Activated CD8-positive, alpha-beta memory T cell treated with anti-CD3 and anti-CD28 coated beads for 4 hours (primary cell): ENCODE measurements at regions not wholly inside any gene's neighbourhood (a gene's known extent, or its start where the extent isn't known, plus 50 kb on each side); places are given as distances from the start of the nearest gene placed in this dataset.
"Not testable (repeated sequence)": the region's sequence is repeated elsewhere in the genome, so short reads cannot be mapped to it uniquely, and the experiment has no call there.

ENCODE experiments used
- DNase-seq, 2 donors: peaks; one replicate each; pipeline ENCODE4 v3.0.0-alpha.2; 2020; ENCODE audit warnings: low read depth in 2 of 2

DNA sequence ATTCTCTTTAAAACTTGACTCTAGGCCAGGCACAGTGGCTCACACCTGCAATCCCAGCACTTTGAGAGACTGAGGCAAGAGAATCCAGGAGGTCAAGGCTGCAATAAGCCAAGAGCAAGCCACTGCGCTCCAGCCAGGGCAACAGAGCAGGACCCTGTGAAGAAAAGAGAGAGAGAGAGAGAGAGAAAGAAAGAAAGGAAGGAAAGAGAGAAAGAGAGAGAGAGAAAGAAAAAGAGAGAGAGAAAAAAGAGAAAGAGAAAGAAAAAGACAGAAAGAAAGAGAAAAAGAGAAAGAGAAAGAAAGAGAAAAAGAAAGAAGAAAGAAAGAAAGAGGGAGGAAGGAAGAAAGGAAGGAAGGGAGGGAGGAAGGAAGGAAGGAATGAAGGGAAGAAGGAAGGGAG, 76.7 kb downstream of the RIN2 start:
- DNase-seq: no peak

DNA sequence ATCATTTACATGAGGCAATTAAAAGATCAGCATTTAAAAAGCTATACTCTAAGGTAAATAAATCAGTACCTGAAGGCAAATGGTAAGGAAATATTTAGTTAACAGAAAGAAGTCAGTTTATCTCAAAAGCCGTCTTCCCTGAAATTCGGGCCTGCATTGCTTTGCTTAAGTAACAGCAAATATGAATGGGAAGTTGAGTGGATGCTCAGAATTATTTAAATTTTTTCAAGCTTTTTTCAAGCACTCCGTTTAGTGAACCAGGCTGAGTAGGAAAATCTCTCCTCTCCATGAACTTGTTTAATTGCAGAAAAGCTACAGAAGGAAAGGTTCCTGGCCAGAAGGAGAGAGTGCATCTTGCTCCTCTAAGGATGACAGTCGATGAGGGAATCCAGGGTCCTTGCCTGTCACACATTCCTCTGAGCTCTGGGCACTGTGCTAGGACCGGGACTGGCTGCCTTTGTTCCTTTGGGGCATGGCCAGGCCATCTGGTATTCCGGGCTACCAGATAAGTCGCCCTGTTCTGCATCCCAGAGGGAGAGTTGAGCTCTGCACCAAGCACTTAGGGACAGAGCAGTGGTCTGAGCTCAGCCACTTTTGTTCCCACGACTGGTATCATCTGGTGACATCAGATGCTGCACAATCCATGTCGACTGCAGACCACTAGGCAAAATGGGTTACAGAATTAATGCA, 77.6 kb downstream of the RIN2 start:
- DNase-seq: no peak

DNA sequence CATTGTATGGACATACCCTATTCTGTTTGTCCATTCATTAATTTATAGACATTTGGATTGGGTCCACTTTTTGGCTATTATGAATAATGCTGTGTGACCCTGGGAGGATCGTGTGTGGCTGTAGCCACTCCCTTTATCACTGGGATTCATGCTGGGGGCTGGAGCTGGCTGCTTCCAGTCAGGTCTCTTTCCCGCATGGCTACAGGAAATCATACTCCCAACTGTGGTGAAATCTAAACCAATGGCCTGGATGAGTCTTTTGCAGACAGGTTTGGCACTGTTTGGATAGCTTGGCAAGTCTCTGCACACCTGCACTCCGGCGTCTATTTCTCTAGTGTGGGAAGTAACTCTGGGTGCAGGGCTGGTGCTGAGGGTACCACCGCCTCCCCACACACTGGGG, 80.4 kb downstream of the RIN2 start:
- DNase-seq: no peak

DNA sequence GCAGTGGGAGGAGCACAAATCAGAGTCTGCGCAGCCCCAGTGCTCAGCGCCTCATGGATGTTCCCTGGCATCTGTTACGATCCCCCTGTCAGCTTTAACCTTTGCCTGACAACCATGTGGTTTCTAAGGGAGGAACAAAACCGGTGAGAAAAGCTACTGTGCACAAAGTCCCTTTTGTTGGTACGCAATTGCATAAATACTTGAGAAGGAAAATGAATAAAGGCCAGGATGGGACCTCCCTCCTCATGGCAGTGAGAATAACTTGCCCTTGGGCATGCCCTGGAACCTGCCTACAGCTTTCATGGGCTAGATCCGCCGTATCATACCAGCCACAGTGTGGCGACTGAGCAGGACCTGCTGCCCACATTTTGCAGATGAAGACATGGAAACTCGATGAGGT, 81.0 kb downstream of the RIN2 start:
- no peak for DNase-seq

DNA sequence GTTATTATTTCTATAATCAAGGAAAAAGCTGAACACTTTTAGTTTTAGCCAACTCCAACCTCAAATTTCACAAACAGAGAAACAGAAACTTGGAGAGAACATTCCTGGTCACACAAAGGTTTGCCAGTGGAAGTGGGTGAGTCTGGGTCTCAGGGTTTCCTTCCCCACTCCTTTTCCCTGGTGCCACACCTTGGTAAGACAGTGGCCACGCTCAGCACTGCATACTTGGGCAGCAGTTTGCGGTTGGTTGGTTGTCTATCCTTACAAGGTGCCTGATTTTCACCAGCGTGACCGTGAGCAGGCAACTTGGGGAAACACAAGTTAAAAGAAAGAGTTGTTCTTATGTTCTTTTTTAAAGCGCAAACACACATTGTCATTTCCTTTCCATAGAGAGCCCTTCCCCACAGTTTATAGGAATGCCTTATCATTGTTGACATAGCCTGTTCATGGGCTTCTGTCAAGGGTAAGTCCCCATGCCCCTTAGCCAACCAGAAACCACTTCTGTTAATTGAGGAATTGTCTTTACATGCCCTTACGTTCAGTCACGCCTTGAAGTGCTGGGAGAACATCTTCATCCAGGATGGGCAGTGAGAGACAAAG, 82.2 kb downstream of the RIN2 start:
- no peak for DNase-seq

DNA sequence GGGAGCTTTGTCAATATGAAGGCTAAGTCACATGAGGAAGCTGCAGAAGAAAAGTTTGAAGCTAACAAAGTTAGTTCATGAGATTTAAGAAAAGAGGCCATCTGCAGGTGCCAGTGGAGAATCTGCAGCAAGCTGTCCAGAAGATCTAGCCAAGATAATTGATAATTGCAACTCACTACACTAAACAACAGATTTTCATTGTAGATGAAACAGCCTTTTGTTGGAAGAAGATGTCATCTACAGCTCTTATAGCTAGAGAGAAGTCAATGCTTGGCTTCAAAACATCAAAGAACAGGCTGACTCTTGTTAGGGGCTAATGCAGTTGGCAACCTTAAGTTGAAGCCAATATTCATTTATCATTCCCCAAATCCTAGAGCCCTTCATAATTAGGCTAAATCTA, 83.7 kb downstream of the RIN2 start:
- DNase-seq: no peak

DNA sequence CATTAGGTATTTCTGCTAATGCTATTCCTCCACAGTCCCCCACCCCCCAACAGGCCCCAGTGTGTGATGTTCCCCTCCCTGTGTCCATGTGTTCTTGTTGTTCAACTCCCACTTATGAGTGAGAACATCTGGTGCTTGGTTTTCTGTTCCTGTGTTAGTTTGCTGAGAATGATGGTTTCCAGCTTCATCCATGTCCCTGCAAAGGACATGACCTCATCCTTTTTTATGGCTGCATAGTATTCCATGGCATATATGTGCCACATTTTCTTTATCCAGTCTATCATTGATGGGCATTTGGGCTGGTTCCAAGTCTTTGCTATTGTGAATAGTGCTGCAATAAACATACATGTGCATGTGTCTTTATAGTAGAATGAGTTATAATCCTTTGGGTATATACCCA, 86.8 kb downstream of the RIN2 start:
- not testable (repeated sequence) for DNase-seq

DNA sequence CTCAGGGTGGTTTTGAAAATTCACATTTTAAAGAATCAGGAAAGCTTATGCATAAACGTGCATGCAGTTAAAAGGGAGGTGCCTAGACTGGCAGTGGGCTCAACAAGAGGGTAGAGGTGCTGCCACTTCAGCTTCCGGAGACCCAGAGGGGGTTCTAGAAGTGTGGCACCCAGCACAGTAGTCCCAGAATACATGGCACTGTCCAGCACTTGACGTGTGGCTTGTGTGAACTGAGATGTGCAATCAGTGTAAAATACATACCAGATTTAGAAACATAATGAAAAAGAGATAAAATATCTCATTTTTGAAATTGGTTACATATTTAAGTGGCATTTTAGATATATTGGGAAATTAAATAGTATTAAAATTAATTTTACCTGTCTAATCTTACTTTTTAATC, 89.3 kb downstream of the RIN2 start:
- DNase-seq: no peak

DNA sequence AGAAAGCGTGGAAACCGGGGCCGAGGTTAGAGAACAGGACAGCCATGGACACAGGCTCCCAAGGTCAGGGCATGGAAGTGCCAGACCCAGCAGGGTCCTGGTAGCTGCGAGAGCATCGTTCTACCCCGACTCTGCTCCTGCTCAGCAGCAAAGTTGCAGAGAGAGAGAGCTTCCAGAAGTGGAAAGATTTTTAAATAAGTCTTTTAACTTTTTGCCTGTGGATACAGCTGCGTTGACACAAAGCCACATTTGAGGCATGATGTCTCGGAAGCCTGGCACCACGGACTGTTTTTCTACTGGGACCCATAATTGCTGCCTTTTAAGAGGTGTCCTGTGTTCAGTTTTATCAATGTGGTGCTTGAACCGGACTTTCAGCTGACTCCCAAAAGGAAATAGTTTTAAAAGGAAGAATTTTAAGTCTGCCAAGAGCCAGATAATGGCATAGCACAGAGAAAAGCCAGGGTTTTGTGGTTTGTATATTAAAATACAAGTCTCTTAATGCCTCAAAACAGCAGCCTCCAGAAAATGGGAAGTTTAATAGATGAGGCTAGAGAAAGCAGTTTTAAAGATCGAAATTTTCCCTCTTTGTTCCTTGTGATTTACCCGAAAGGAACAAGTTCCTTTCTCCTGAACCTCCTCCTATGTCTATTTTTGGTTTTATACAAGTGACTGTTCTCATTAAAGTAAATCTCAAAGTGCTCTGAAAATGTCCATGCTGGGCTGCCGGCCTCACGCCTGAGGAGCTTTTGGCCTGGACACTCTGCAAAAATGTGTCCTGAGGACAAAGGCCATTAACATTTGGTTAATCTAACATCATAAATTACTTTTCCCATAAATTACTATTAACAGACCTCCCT, 91.5 kb downstream of the RIN2 start:
- no peak for DNase-seq

DNA sequence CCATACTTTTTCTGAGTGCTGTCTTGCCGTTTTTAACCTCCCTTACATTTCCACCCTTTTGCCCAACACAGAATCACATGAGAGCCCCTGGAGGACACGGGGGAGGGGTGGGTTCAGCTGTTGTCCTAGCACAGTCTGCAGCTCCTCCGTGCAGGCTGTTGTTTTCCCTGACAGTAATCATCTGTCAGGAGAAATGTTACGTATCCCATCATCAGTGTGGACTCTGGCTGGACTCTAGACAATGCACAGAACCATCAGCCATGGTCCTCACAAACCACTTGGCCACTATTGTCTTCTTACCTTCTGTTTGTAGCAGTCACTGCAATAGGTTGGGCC, 92.1 kb downstream of the RIN2 start:
- no peak for DNase-seq

DNA sequence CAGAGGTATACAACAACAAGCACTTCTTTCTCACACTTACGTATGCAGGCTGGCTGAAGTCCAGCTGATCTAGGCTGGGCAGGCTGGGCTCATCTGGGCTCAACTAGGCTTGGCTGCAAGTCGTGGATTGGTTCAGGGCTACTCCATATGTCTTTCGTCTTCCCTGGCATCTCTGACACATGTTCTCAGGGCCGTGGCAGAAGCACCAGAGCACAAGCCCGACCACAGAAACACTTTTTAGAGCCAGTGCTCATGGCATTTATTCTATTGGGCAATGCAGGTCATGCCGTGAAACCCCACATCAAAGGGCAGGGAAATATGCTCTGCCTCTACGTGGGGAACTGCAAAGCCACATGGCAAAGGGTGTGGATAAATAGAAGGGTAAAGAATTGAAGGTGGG, 93.8 kb downstream of the RIN2 start:
- no peak for DNase-seq

DNA sequence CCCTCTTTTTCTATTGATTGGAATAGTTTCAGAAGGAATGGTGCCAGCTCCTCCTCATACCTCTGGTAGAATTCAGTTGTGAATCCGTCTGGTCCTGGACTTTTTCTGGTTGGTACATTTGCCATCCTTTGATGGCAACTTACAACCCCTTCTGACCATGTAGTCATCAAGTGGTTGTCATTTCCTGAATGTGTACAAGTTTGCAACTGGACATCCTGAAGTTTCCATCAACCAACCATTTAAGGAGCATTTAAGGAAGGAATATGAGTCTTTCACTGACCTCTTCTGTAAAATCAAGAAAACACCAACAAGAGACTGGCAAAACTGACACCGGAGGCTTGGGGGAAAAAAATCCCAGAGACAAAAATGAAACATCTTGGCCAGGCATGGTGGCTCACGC, 97.4 kb downstream of the RIN2 start:
- DNase-seq: no peak

DNA sequence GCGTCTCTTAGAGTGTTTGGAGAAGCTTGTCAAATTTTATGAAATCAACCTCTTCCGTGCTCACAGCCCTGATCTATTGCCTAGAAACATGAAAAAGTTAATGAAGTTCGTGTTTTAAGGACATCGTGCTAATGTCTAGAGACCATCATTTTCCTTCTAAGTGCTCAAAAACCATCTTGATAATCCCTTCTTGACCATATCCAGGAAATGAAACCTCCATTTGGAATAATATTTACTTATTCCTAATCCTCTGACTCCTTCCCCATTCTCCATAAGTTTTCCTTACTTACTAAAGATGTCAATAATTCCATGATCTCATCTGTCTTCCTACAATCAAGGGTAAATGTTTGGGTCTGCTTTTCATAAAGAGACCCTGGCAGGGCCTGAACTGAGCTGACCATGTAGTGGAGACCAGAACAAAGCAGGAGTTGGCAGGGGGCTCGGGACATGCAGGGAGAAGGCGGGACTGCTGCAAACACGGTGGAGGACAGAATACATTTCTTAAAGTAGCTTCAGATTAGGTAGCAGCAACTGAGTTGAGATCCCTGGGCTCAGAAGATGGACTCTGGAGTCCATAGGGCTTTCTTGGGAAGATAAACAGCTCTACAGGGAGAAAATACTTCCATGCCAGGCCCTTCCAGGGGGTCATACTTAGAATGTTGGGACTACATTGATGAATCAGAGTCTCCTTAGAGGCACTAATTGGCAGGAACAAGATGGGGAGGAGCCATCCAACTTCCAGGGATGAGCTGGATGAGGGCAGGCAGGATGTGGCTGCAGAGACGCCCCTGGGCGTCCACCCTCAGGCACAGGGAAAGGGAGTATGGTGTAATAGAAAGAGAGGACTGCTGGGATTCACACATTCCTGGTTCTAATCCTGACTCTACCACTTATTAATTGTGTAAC, 100.7 kb downstream of the RIN2 start:
- DNase-seq: no peak

DNA sequence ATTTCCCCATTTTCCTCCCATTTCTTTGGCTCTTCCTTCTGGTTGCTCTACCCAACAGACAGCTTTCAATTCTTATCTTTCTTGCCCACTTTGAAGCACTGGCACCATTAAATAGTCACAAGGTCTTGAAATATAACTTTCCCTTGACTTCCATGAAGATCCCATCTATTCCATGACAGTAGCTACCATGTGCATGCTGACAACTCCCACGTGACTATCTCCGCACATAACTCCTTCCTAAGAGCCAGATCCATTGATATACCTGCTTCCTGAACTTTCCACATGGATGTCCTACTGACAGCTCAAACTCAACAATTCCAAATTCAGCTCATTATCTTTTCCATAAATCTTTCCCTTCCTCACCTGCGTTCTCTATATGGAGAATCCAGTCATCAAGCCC, 101.4 kb downstream of the RIN2 start:
- no peak for DNase-seq

DNA sequence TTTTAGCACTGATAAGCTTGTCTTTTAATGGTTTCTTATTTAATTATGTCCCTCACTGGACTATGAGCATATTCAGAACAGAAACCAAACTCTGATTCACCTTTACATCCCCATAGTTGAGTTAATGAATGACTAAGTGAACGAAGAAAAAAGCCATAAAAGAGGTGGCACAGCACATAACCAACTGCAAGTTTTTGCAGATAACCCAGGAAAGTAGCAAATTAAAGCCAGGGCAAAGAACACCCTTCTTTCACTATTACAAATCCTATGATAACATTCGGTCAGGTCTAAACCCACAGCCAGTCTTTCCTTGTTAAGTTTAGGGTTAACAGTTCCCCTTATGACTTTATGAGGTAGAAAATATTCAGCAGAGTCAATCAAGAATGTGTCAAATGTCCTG, 102.7 kb downstream of the RIN2 start:
- no peak for DNase-seq

DNA sequence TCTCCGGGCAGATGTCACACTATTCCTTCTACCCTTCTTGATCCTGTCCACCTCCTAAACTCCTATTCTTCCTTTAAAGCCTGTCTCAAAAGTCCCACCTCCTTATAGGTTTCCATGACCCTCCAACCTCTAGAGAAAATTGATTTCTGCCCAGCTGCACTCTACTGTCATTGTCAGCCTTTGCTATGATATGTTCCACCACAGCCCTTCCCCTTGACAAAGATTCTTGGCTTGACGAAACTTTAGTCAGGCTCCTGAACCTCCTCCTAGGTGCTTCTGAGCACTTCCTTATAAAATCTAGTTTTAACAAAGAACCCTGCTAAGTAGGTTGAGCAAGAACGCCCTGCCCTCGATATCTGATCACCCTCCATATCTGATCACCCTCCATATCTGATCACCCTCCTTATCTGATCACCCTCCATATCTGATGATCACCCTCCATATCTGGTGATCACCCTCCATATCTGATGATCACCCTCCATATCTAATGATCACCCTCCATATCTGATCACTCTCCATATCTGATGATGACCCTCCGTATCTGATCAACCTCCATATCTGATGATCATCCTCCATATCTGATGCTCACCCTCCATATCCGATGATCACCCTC, 103.2 kb downstream of the RIN2 start:
- DNase-seq: no peak

DNA sequence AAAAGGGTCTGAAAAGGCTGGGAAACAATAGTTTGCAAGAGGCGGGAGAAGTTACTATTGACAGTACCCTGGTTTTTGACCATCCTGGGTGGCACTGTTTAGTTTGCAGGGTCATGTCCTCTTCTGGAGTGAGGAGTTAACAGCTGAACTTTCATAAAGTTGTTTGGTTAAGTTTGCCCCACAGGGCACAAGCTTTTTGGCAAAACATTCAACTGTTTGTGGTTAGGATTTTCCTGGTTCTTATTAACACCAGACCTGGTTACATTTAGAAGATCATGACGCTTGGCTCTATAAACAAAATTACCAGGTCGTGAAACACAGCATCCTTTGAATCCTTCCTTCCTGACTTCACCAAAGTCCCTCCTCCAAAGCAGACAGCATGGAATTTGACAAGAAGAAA, 106.1 kb downstream of the RIN2 start:
- no peak for DNase-seq

DNA sequence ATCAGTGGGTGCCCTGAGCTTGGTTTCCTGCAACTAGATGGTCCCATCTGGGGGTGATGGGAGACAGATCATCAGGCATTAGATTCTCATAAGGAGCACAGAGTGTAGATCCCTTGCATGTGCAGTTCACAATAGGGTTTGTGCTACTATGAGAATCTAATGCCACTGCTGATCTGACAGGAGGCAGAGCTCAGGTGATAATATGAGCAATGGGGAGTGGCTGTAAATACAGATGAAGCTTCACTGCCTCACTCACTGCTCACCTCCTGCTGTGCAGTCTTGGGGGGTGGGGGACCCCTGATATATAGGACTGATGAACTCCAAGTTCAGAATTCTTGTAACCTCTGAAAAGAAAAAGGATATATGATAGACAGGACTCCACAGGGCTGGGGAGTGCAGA, 108.0 kb downstream of the RIN2 start:
- DNase-seq: no peak

DNA sequence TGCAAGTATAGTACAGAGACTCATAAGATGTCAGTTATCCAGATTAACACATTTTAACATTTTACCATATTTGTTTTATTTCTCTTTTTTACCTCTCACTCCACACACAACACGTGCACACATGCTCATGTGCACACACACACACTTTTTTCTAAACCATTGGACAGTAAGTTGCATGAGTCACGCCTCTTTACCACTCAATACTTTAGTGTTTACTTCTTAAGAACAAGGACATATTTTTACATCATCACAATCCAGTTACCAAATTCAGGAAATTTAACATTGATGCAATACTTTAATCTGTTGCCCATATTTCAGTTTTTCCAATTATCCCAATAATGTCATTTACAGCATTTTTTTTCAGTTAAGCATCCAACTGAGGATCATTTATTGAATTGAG, 109.0 kb downstream of the RIN2 start:
- no peak for DNase-seq

DNA sequence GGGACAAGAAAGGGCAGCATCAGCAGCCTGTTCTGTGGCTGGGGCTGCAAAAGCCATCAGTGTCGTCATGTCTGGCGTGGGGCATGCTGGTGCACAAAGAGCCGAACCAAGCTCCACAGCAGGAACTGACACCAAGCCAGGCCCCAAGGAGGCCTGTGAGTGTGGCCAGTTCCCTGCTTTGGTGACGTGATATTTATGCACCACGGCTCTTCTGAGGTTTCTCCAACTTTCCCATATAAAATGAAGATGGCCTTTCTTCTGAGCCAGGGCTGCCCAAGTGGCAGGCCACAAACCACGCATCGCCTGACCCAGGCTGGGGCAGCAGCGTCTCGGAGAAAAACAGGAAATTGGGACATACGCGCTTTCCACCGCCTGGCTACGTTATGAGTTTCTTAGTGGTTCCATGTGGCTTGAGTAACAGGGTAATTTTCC, 109.9 kb downstream of the RIN2 start:
- no peak for DNase-seq

DNA sequence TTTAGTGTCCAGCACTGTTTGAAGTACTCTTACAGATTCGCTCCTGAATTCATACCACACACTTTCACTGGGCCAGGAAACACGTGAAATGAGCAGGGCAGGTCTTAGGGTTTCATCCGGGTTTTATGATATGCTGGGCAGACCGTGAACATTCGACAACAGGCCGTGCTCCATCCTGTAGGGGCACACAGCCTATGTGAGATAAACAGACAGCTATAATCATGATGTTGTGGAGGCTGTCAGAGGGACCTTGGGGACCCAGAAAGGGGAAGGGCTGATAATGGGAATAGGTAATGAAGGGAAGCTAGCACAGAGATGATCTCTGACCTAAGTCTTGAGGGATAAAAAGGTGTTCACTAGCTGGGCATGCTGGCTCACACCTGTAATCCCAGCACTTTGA, 110.4 kb downstream of the RIN2 start:
- no peak for DNase-seq

DNA sequence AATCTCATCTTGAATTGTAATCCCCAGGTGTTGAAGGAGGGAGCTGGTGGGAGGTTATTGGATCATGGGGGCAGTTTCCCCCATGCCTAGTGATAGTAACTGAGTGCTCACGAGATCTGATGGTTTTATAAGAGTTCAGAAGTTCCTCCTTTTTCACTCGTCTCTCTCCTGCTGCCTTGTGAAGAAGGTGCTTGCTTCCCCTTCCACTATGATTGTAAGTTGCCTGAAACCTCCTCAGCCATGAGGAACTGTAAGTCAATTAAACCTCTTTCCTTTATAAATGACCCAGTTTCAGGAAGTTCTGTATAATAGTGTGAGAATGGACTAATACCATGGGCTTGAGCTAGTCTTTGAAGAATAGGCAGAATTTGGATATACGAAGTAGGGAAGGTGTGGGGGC, 113.9 kb downstream of the RIN2 start:
- no peak for DNase-seq
